KBM-7 (cell line): ENCODE measurements at regions not wholly inside any gene's neighbourhood (a gene's known extent, or its start where the extent isn't known, plus 50 kb on each side); places are given as distances from the start of the nearest gene placed in this dataset.
"Not testable (repeated sequence)": the region's sequence is repeated elsewhere in the genome, so short reads cannot be mapped to it uniquely, and the experiment has no call there.

Experiments
- DNase-seq: peaks from one replicate; pipeline ENCODE4 v3.0.0-alpha.2; 2015
- in situ Hi-C: fragments of 300-500 bp; cut with MboI; formaldehyde crosslinking; loops from 2 replicates; pipeline ENCODE4 v1.14.3; 2020; ENCODE audit warnings: low sequenced_read_pairs, low pct_unique_long_range_greater_than_20kb, mixed read lengths

DNA sequence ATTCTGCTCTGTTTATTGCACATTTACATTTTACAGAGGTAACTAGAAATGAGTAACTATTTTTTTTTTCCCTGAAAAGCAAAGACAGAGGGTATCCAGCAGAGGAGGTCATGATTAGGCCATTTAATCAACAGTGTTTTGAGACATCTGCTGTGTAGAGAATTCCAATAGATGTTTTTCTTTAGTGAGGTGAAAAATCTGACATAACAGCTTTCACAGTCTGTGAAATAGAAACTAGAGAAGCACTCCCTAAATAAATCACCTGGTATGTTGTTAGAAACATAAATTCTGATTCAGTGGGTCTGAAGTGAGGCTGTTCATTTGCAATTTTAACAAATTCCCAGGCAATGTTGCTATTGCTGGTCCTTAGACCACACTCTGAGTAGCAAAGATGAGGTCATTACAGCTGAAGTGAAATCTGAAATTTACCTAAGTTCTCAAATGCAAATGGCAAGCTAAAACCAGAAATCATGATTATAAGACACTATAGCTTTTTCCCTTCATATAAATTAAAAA is 329.2 kb upstream of the LRRC3B start:
- in situ Hi-C loops, result no loop called here
- DNase-seq, result no peak

DNA sequence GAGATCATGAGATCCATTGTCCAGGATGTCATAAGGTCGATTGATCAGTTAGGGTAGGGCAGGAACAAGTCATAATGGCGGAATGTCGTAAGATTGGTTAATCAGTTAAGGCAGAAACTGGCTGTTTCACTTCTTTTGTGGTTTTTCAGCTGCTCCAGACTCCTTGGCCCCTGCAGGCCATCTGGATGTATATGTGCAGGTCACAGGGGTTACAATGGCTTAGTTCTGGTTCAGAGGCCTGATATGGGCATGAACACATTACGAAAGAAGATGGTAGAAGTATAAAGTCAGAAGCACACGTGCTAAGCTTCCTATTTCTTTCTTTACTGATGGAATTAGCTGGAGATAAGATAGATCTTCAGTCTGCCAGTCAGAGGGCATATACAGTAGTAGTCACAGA is 315.4 kb upstream of the LRRC3B start:
- in situ Hi-C loops, result no loop called here
- DNase-seq, result no peak

DNA sequence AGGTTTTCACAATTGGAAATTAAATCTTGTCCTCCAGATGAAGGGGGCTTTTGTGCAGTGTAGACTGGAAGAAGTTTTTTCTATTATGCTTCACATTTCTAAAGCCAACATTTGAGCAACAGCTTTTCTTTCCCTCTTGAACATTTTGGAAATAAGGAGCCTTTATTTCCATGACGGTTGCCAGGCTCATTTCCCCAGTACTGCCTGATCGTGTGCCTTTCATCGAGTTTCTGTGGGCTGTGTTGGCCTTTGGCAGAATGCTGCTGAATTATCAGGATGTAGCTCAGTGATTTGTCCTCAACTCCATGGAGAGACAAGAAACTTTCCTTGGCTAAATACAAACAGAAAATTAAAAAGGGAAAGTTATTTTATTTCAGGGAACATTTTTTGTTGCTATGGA is 314.8 kb upstream of the LRRC3B start:
- DNase-seq, result no peak
- in situ Hi-C loops, result no loop called here

DNA sequence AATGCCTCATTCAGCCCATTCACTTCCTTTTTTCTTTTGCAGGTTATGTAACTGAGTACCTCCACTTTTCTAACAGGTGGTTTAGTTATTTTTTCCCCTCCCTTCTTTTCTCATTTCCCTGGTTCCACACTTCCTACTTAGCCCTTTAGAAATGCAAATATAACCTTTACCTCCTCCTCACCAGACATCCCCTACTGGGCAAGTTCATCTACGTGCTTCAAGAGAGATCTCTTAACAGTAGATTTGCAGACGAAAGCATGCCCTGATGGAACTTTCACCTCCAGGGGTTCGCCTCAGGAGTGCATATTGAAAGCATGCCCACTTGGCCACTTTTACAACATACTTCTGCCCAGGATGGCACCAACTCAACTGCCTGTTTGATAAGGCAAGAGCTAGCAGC is 314.1 kb upstream of the LRRC3B start:
- in situ Hi-C loops, result no loop called here

DNA sequence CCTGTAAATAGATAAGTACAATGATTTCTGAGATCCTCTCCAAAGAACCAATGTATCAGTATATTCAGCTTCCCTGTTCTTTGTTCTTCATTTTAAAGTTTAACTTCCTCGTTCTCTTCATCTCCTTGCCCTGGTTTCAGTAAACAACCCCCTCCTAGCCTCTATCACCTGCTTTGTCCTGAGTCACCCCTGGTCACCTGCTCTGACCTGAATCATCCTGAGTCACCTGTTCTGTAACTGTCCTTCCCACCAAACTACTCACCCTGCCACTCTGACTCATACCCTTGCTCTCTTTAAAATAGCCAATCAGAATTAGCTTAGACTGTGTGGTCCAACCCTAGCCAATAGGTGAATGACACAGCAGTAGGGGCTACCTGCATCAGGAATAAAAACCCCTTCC is 313.0 kb upstream of the LRRC3B start:
- in situ Hi-C loops, DNase-seq: not testable (repeated sequence)

More for the DNA sequence above, 314.1 kb upstream of the LRRC3B start:
- DNase-seq, result no peak

DNA sequence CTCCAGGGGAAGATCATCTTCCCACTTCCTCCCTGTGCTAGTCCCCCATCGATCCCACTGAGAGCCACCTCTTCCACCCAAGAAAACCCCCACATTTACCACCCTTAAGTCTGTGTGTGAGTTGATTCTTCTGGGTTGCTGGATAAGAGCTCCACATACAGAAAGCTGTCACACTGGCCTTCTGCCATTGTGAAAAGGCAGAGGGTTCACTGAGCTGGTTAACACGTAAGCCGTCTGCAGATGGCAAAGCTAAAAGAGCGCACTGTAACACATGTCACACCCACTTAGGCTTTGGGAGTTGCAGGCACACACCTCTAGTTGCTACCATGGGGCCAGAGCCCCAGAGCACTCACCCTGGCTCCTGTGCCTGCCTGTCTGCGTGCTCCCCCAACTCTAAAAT is 309.8 kb upstream of the LRRC3B start:
- in situ Hi-C loops, result no loop called here
- no peak for DNase-seq

DNA sequence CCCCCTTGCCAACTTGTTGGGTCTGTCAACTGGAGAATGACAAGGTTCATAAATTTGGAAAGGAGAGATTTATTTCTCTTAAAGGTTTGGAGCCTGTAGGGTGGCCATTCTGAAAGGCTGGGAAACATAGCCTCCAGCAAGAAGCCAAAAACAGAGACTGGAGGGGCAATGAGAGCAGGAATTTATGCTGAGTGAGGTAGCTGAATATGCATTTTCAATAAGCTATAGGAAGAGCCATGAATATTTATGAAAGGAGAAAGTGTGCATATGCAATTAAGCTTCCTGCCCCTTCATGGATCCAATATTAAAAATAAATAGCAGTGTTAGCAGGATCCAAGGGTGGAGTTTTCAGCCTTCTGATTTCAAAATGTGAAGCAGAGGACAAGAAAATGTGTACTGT is 306.1 kb upstream of the LRRC3B start:
- in situ Hi-C loops, result no loop called here
- no peak for DNase-seq

DNA sequence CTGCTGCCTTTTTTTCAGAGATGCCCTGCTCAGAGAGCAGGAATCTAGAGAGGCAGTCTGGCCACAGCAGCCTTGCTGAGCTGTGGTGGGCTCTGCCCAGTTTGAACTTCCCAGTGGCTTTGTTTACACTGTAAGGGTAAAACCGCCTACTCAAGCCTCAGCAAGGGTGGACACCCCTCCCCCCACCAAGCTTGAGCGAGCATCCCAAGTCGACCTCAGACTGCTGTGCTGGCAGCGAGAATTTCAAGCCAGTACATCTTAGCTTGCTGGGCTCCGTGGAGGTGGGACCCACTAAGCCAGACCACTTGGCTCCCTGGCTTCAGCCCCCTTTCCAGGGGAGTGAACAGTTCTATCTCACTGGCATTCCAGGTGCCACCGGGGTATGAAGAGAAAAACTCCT is 298.8 kb upstream of the LRRC3B start:
- DNase-seq, in situ Hi-C loops: not testable (repeated sequence)

DNA sequence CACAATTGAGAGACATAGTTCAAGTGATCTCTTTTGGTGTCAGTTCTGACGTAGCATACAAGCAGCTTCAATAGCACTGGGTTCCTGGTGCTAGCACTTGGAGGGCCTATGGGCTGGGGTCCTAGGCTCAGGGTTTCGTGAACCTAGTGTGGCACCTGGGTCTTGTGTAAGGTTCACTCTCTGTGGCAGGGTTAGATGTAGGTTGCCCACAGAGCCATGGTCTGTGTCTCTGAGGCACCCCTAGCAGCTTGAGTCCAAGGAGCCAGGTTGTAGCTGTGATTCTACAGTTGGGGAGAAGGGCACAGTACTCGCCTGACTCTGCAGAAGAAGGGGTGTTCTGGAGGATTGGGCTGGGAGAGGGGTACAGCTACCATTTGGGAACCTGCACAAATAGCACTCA is 282.6 kb upstream of the LRRC3B start:
- in situ Hi-C loops, result no loop called here
- no peak for DNase-seq

DNA sequence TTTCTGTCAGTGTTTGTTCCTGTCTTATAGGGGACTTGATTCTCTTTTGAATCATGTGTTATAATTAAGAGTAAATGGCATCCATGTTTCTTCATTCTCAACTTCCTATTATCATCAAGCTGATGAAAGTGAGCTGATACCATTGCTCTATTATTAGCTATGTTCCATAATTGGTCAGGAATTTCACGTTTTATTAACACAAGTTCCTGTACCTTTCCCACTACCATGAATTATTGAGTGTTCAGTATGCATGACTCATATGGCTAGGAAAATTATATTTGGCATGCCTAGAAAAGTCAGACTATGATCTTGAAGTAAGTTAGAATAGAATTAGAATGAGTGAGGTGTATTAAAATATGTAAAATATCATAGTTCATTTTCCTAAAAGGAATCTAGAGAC is 278.9 kb upstream of the LRRC3B start:
- DNase-seq, result no peak
- in situ Hi-C loops, result no loop called here

DNA sequence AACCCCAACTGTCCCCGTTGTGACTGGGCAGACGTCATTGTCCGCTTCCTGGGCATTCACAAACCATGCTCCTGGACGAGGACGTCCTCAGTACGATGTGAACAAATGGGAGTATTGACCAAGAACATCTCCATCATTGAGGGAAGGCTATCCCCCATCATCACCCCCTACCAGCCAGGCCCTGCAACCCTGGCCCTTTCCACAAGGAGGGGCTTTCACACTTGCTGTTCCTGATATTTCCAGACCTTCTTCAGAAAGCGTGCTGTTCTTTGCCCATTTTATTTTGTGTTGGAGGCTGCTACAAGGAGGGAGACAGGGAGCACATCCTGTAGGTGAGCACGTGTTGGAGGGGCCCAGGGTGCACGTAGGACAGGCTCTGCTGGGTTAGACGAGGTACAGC is 277.0 kb upstream of the LRRC3B start:
- DNase-seq, result no peak
- in situ Hi-C loops, result no loop called here

DNA sequence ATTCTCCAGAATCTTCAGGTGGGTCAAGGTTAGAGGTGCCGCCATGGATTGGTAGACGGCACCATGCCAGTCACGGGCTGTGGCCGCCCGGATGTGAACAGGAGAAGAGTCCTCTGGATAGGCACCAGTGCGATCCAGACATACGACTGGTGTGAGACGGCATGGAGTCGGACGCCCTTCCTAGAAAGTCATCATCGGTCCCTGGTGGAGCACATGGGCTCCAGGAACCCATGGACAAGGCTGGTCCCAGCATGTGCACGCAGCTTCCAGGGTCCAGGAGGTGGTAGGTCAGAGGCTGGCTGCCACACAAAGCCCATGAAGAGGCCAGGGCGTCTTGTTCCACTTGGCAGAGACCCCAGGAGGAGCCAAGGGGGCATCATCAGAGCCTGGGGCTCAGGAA is 276.1 kb upstream of the LRRC3B start:
- in situ Hi-C loops, result no loop called here
- DNase-seq, result no peak

DNA sequence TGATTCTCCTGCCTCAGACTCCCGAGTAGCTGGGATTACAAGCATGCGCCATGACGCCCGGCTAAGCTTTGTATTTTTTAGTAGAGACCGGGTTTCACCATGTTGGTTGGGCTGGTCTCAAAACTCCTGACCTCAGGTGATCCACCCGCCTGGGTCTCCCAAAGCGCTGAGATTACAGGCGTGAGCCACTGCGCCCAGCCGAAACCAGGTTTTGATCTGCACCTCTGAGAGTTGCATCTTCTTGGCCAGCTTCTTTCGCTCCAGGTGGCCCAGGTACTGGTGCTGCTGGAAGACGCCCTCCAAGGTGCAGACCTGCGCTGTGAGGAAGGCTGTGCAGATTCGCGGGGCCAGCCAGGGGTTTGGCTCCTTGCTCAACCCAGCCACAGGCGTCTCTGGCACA is 275.4 kb upstream of the LRRC3B start:
- no peak for DNase-seq
- in situ Hi-C loops, result no loop called here

DNA sequence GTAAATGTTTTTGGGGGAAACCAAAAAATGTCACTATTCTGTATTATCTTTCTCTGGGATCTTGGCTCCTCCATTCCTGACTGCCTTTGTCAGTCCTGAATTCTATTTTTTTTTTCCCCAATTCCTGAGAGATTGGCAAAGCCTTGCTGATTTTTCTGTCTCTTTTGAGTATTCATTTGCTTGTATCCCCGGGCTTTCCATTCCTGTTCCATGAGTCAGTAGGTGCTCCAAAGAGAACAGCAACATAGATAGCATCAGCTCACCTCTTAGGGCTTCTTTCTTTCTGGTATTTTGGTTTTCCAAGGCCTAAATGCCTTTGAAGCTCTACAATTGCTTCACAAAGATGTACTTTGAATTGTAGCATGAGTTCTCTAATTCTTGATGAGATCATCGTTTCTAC is 271.7 kb upstream of the LRRC3B start:
- no peak for DNase-seq
- in situ Hi-C loops, result no loop called here

DNA sequence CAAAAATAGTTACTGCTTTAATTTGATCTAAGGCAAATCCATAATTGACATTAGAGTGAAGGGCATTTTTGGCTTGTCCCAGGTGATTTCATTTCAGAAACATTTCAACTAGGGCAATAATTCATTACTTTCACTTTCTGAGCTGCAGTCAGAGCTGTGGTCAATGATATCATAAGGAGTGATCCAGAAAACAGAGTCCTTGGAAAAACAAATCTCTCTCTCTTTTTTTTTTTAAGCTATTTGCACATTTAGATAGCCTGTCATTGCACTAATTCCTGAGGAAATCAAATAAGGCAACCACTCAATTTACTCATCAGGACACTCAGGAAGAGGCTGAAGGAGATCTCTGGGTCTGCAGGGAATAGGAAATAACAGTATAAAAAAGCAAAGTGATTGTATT is 269.5 kb upstream of the LRRC3B start:
- in situ Hi-C loops, result no loop called here
- DNase-seq, result no peak

DNA sequence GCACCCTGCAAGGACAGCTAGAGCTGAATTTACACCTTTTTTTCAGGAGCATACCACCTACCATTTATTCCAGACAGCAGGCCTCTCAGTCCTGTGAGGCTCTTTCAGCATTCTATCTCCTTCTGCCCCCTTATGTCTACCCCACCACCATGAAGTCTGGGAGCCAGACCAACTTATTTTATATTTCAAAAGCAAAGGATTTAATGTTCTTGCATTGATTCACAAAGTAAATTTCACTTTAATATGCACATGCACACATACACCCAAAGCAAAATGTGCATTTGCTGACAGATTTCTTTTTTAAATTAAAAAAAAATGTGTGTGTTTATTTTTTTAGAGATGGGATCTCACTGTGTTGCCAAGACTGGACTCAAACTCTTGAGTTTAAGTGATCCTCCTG is 264.2 kb upstream of the LRRC3B start:
- in situ Hi-C loops, result no loop called here
- no peak for DNase-seq

DNA sequence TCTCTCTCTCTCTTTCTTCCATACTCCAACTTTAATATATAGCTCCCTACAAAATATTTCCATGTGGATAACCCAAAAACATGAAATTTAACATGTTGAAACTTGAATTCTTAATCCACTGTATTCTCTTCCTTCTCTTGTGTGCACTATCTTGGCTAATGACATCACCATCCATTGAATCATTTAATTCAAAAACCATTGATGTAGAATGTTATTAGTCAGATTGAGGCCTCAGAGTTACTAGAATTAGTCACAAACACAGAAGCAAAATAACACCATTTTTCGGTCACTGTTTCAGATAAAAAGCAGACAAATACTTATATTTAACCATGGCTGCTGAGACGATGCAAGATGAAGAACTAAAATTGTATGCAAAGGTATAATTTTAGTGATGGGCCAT is 256.9 kb upstream of the LRRC3B start:
- DNase-seq, result no peak
- in situ Hi-C loops, result no loop called here

DNA sequence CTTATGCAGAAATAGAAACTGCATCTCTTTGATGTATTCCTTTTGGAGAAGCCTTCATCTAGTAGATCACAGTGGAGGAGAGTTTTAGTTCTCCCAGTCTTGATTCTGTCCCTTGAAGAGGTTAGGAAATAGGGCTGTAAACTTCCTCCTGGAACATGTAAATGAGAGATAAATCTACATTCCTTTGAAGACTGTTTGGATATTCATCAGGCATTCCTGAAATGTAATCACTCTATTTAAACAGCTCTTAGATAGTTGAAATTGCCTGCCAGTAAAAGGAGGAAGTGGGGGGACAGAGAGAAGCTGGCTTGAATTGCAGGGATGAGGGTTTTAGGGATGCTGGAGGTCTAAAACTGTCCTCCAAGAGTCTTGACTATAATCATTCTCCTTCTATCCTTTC is 254.3 kb upstream of the LRRC3B start:
- no peak for DNase-seq
- in situ Hi-C loops, result no loop called here

DNA sequence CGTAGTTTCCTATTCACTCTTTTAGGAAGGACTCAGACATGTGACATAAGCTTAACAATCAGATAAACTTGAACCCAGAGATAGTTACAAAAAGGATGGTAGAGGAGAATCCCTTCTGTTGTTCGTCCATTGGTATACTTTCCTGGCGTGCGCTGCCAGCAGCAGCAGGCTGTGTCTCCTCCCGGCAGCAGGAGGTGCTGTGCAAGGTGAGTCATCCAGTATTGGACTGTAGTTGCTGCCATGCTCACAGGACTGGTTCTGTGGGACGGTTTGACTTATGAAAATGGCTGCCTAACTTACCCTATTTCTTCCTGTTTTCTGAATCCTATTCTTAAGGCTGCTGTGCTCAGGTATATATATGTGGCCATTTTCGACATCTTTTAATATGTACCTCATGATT is 253.4 kb upstream of the LRRC3B start:
- no peak for DNase-seq
- in situ Hi-C loops, result no loop called here

DNA sequence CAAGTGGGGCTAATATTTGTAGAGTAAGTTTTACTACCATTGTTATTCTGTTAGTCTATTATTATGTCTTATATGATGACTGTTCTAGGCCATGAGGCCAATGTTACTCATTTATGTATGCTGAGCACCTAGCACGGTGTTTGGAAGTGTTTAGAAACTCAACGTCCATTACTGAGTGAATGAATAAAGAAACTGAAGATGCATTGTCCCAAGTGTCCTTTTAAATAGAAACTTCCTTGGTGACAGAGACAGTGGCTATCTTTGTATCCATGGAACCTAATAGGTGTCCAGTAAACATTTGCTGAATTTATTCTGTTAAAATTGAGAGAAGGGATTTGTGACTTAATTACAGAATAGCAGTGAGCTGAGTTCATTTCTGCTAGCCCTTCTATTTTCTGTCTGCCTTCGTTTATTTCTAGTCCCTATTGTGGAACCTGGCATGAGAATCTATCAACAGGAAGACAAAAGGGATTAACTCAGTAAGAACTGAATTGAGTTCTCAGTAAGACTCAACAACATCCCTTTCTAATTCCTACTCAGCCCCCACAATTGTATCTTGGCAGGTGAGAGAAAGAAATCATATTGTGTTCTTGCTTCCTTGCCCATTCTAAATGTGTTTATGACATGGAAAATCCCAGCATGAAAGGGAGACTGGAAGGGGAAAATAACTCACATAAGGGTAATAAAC is 246.6 kb upstream of the LRRC3B start:
- no peak for DNase-seq
- in situ Hi-C loops, result no loop called here

DNA sequence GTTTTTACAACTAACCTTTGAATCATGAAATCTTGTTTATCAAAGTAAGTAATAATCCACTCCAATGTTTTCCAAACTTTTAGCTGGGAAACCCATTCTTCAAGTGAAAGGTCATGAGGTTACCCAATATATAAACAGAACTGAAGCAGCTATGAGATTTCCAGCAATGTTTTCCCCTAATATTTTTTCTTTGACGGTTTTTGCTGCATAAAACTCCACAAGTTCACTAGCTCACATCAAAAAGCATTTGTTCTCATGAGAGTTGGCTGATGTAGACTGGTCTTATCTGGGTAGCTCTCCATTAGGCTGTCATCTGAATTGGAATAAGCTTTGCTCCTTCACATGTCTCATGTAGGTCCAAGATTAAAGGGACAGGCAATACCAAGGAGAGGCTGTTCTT is 241.2 kb upstream of the LRRC3B start:
- no peak for DNase-seq
- in situ Hi-C loops, result no loop called here

DNA sequence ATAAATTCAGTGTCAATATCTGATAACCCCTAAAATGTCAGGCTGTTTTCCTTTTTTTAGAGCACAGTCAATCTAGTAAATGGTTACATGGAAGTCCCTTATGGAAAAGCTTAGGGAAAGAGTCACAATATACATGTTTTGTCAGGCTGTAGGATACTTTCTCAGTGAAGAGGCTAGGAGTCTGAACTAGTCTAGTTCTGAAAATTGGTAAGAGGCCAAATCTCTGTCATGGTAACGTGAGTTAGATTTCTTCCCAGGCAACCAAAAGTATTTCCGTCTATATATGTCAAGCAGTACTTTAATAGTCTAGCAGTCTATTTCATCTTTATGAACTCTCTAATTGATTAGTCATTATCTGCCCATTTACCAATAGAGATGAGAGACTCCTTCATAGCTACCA is 215.9 kb upstream of the LRRC3B start:
- DNase-seq, result no peak
- in situ Hi-C loops, result no loop called here
